ENCODE measurements at regions not wholly inside any gene's neighbourhood (a gene's known extent, or its start where the extent isn't known, plus 50 kb on each side); places are given as distances from the start of the nearest gene placed in this dataset.

- H3K4me1 ChIP-seq (ENCODE audit: control insufficient read depth in 2 of 2, insufficient read depth in 2 of 2, low read length in 2 of 2), result no peaks in the 10 kb centered on the region
- no peak overlapping the region for H3K4me3 Mint-ChIP-seq
- H3K4me2 ChIP-seq (replicated peaks; ENCODE audit: low read depth, low read length, poor library complexity, severe bottlenecking), result no peak overlapping the region
- WGBS (ENCODE audit: insufficient coverage), result no CpG with 5 or more reads among the region's 2 CpGs
- H3K27me3 ChIP-seq (replicated peaks in 1 of 4; ENCODE audit: control extremely low read depth in 1 of 4, control insufficient read depth in 3 of 4, insufficient read depth in 4 of 4, low read length in 3 of 4), result peaks cover 0 to 13% (median 3%) of the 10 kb centered on the region in 4 experiments
- no peak for ATAC-seq (ENCODE audit: low read depth)
- H3K36me3 ChIP-seq (replicated peaks in 1 of 2; ENCODE audit: control extremely low read depth in 1 of 2, control insufficient read depth in 1 of 2, extremely low read depth in 1 of 2, insufficient read depth in 2 of 2, low read length in 1 of 2), result no peaks in the 10 kb centered on the region
- H3K4me3 ChIP-seq (ENCODE audit: control extremely low read depth in 1 of 5, extremely low read depth in 1 of 5, insufficient read depth in 1 of 5, low read depth in 2 of 5, low read length in 4 of 5), result no peak overlapping the region
- H3K4me1 Mint-ChIP-seq, result no peaks in the 10 kb centered on the region
- DNase-seq, result no peak
- no peak overlapping the region for H3K27ac ChIP-seq (ENCODE audit: low read length in 2 of 2)
- H3K9ac ChIP-seq (ENCODE audit: low read length), result no peak overlapping the region
- intact Hi-C loops (cut with micrococcal nuclease), result no loop called here
- no peaks in the 10 kb centered on the region for H3K9me3 Mint-ChIP-seq (ENCODE audit: insufficient read depth)
- H4K20me1 ChIP-seq (ENCODE audit: control insufficient read depth, insufficient read depth, low read length, poor library complexity, severe bottlenecking), result no peaks in the 10 kb centered on the region
- no peaks in the 10 kb centered on the region for H3K79me2 ChIP-seq (ENCODE audit: control insufficient read depth, insufficient read depth, low read length)
- no peaks in the 10 kb centered on the region for H3K27me3 Mint-ChIP-seq
- TF ChIP-seq EZH2 (IDR thresholded peaks at IDR 0.05; ENCODE audit: borderline replicate concordance, insufficient read depth, low read depth, low read length, poor library complexity, severe bottlenecking), result no peak
- TF ChIP-seq CTCF (IDR thresholded peaks at IDR 0.05), result no peak
- CTCF ChIA-PET, result no interaction called here
- H3K27ac Mint-ChIP-seq, result no peak overlapping the region
- no peaks in the 10 kb centered on the region for H3K9me3 ChIP-seq (ENCODE audit: control extremely low read depth in 1 of 3, control insufficient read depth in 2 of 3, insufficient read depth in 1 of 3, low read length in 2 of 3)
- POLR2A ChIA-PET, result no interaction called here
- no peak overlapping the region for H2AFZ ChIP-seq (ENCODE audit: insufficient read depth, low read depth, low read length, poor library complexity, severe bottlenecking)
Observed at GRCh38 chr12:53857666-53858065, 81.0 kb upstream of the HOXC13 start.

GRCh38 chr12:53860426-53861345 is 77.9 kb upstream of the HOXC13 start:
- H3K4me2 ChIP-seq (replicated peaks; ENCODE audit: low read depth, low read length, poor library complexity, severe bottlenecking), result no peak overlapping the region
- no peak overlapping the region for H3K27ac ChIP-seq (ENCODE audit: low read length in 2 of 2)
- Mint-ChIP-seq H3K9me3 (ENCODE audit: insufficient read depth) (no peaks in the 10 kb centered on the region), H3K4me1 (no peaks in the 10 kb centered on the region), H3K27ac (no peak overlapping the region), H3K4me3 (no peak overlapping the region), H3K27me3 (no peaks in the 10 kb centered on the region)
- peaks cover 0 to 8% (median 2%) of the 10 kb centered on the region in 4 experiments for H3K27me3 ChIP-seq (replicated peaks in 1 of 4; ENCODE audit: control extremely low read depth in 1 of 4, control insufficient read depth in 3 of 4, insufficient read depth in 4 of 4, low read length in 3 of 4)
- CTCF ChIA-PET, result no interaction called here
- no peak overlapping the region for H3K9ac ChIP-seq (ENCODE audit: low read length)
- POLR2A ChIA-PET, result no interaction called here
- no peaks in the 10 kb centered on the region for H3K79me2 ChIP-seq (ENCODE audit: control insufficient read depth, insufficient read depth, low read length)
- WGBS (ENCODE audit: insufficient coverage), result 100% methylated on average over 1 of the region's 2 CpGs
- no peak overlapping the region for H2AFZ ChIP-seq (ENCODE audit: insufficient read depth, low read depth, low read length, poor library complexity, severe bottlenecking)
- H3K36me3 ChIP-seq (replicated peaks in 1 of 2; ENCODE audit: control extremely low read depth in 1 of 2, control insufficient read depth in 1 of 2, extremely low read depth in 1 of 2, insufficient read depth in 2 of 2, low read length in 1 of 2), result no peaks in the 10 kb centered on the region
- ATAC-seq (ENCODE audit: low read depth), result no peak
- DNase-seq, result no peak
- H4K20me1 ChIP-seq (ENCODE audit: control insufficient read depth, insufficient read depth, low read length, poor library complexity, severe bottlenecking), result no peaks in the 10 kb centered on the region
- H3K4me3 ChIP-seq (ENCODE audit: control extremely low read depth in 1 of 5, extremely low read depth in 1 of 5, insufficient read depth in 1 of 5, low read depth in 2 of 5, low read length in 4 of 5), result no peak overlapping the region
- no peaks in the 10 kb centered on the region for H3K9me3 ChIP-seq (ENCODE audit: control extremely low read depth in 1 of 3, control insufficient read depth in 2 of 3, insufficient read depth in 1 of 3, low read length in 2 of 3)
- intact Hi-C loops (cut with micrococcal nuclease), result no loop called here
- no peaks in the 10 kb centered on the region for H3K4me1 ChIP-seq (ENCODE audit: control insufficient read depth in 2 of 2, insufficient read depth in 2 of 2, low read length in 2 of 2)
- TF ChIP-seq EZH2 (IDR thresholded peaks at IDR 0.05; ENCODE audit: borderline replicate concordance, insufficient read depth, low read depth, low read length, poor library complexity, severe bottlenecking) (no peak), CTCF (IDR thresholded peaks at IDR 0.05) (no peak)
